DMS53 treated with DMSO at 0.1 percent for 48 hours (cell line): ENCODE measurements at regions not wholly inside any gene's neighbourhood (a gene's known extent, or its start where the extent isn't known, plus 50 kb on each side); places are given as distances from the start of the nearest gene placed in this dataset.
"Not testable (repeated sequence)": the region's sequence is repeated elsewhere in the genome, so short reads cannot be mapped to it uniquely, and the experiment has no call there.

Experiments
- DNase-seq: peaks from one replicate; lab custom pipeline; 2025; ENCODE audit not compliant: unreplicated experiment; lab: John Stamatoyannopoulos, UW

DNA sequence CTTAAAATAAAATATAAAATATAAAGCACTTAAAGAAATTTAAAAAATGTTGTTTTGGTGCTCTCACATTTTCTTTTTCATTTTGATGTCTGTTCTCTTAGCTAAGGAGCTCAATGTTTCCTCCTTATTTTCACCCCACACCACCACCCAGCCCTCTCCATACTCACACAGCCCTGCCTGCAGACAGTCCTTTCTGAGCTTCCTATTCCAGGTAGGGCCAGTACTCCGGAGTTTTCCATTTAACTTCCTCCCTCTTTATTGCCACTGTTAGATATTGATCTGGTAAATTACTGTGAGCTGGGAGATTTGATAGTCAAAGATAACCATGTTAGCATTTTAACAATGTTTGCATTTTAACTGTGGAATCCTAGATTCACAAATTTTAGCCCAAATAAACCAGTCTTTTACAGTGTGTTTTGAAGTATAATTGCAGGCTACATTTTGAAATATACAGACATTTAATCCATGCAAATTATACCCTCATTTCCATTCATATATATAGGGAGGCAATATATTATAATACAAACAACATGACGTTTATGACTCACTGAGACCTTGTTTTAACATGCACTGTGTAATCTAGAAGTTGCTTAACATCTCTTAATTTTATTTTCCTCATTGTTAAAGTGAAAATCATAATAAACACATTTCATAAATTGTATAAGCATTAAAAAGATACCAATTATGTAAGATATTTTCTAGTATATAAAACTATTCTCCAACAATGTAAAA, 927.1 kb downstream of the NR2F1-AS1 start:
- DNase-seq, result no peak

GRCh38 chr5:92652756-92653155, 928.3 kb downstream of the NR2F1-AS1 start:
- DNase-seq, result no peak

GRCh38 chr5:92644266-92644886, 936.6 kb downstream of the NR2F1-AS1 start:
- no peak for DNase-seq

- peak; percentile 75 for DNase-seq
Observed at GRCh38 chr5:92641031-92641962, 939.7 kb downstream of the NR2F1-AS1 start.

GRCh38 chr5:92640340-92640739, 940.7 kb downstream of the NR2F1-AS1 start:
- no peak for DNase-seq

- DNase-seq, result no peak
Observed at GRCh38 chr5:92637960-92638359, 943.1 kb downstream of the NR2F1-AS1 start.

DNA sequence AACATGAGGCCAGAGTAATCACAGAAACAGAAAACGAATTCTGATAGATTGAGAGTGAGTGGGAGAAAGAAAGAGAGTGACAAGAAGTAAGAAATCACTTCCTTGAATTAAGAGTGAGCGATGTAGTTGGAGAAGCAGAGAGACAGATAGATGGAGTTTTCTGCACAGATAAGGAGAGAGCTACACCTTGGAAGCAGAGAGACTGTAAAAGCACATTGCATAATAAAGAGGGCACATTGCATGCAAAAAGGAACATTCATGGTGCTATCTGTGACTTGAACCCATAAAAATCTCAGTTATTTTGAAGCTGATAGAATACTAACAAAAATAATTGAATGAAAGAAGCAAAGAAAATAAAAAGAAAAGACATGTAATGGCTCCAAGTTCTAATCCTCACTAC, 943.8 kb downstream of the NR2F1-AS1 start:
- no peak for DNase-seq

- DNase-seq, result no peak
Observed at GRCh38 chr5:92635001-92635461, 946.0 kb downstream of the NR2F1-AS1 start.

GRCh38 chr5:92633875-92634487, 947.0 kb downstream of the NR2F1-AS1 start:
- DNase-seq, result no peak

GRCh38 chr5:92633176-92633575, 947.8 kb downstream of the NR2F1-AS1 start:
- DNase-seq, result no peak

DNA sequence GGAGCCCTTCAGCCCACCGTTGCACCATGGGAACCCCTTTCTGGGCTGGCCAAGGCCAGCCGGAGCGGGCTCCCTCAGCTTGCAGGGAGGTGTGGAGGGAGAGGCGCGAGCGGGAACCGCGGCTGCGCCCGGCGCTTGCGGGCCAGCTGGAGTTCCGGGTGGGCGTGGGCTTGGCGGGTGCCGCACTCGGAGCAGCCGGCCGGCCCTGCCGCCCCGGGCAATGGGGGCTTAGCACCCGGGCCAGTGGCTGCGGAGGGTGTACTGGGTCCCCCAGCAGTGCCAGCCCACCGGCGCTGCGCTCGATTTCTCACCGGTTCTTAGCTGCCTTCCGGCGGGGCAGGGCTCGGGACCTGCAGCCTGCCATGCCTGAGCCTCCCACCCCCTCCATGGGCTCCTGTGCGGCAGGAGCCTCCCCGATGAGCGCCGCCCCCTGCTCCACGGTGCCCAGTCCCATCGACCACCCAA, 949.8 kb downstream of the NR2F1-AS1 start:
- DNase-seq, result not testable (repeated sequence)

- no peak for DNase-seq
Observed at GRCh38 chr5:92629574-92629973, 951.4 kb downstream of the NR2F1-AS1 start.

DNA sequence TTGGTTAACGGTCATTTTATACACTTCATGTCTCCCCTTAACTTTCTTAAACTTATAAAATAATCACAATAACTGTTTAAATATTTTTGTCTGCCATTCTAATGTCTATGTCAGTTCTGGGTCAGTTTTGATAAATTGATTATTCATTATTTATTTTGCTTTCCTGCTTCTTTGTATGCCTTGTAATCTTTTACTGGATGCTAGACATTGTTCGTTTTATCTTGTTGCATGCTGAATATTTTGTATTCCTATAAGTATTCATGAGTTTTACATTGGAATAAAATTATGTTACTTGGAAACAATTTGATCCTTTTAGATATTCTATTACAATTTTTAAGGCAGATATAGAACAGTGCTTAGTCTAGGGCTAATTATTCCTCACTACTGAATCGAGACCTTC, 952.0 kb downstream of the NR2F1-AS1 start:
- no peak for DNase-seq

DNA sequence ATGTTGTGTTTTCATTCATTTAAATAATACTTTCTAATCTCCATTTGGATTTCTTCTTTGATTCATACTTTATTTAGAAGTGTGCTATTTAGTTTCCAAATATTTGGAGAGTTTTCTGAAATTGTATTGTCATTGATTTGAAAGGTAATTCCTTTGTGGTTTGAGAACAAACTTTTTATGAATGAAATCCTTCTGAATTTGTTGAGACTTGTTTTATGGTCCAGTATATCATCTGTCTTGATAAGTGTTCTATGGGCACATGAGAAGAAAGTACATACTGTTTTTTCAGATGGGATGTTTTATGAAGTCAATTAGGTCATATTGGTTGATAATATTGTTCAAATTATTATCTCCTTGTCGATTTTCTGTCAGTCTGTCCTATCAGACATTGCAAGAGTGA, 953.8 kb downstream of the NR2F1-AS1 start:
- no peak for DNase-seq

DNA sequence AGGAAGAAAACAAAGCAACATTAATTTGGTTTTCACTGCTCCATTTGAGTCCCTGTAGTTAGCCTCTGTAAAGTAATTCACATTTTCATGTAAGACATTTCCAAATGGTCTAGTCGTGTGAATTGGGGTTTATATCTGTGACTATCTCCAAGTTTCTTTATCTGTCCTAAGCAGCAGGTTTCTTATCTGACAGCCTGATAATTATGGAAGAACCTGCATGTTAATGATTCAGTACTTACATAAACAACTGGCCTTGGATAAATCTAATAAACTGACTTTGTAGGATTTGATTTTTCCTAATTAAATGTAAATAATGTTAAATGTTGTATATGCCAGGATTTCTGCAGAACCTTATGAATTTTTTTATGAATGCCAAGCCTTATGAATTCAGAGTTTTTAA, 964.9 kb downstream of the NR2F1-AS1 start:
- no peak for DNase-seq

DNA sequence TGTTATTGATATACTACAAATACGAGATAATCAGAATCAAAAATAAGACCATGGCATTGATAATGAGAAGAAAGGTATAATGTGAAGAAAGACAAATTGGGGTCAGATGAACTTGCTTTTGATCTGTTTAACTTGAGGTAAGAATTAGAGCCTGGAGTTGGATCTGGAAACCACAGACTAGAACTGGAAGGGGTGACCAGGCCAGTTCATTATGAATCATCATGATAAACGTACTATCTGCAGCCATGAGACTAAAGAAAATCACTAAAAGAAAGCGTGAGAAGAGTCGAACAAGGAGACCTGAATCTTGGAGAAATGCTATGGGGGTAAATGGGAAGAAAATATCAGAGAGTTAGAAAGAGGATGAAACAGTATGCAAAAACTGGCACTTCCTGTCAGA, 967.5 kb downstream of the NR2F1-AS1 start:
- no peak for DNase-seq

GRCh38 chr5:92610435-92610834, 970.6 kb downstream of the NR2F1-AS1 start:
- DNase-seq, result not testable (repeated sequence)

GRCh38 chr5:92605591-92605990, 975.4 kb downstream of the NR2F1-AS1 start:
- no peak for DNase-seq

DNA sequence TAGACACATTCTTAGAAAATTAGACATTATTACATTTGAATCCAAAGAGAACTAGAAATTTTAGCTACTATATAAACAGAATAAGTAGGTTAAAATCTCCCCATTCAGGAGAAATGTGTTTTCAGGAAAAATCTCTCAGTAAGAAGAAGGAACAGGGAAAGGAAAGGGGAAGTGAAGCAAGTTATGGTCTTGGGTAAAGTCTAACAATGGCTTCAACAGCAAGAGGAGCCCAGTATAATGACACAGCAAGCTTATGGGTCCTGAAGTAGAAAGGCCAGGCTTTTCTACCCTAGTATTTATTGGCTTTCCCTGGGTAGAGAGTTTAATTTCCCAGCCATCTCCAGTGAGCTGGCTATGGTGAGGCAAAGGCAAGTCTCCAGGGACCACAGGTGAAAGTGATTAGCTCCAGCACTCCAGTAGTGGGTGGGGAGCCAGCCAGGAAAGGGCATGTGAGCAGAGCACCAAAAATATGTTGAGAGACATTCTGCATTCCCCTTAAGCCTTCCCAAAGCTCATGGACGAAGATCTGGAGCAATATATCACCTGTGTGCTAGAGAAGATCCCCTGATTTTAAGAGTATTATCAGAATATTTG, 981.7 kb downstream of the NR2F1-AS1 start:
- DNase-seq, result no peak

- no peak for DNase-seq
Observed at GRCh38 chr5:92594031-92594430, 987.0 kb downstream of the NR2F1-AS1 start.

DNA sequence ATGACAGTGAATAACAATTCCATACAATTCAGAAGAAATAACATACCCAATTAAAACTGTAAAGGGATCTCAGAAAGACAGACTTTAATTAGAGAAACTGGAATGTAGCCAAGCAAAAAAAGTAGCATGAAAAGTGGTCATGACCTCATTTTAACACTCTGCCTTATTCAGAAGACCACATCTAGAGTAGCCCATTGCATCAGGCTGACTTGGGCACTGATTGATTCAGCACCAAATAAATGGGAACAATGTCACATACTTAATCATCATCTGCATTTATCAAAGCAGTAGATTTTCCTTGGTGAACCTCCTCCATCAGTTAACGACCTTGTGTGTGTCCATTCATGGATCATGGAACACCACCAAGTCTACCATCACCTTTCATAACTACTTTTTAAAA, 992.1 kb downstream of the NR2F1-AS1 start:
- no peak for DNase-seq
